ENCODE measurements at regions not wholly inside any gene's neighbourhood (a gene's known extent, or its start where the extent isn't known, plus 50 kb on each side); places are given as distances from the start of the nearest gene placed in this dataset.
A peak's percentile ranks its signal among the peaks of the same experiment; 100 is the strongest.

- no peak for ATAC-seq
- no peaks in the 10 kb centered on the region for H3K27me3 ChIP-seq (ENCODE audit: control insufficient read depth, insufficient read depth, low read length)
- in situ Hi-C loops (cut with HindIII; ENCODE audit: low pct_unique_long_range_greater_than_20kb, low sequenced_read_pairs) (no loop called here), intact Hi-C loops (cut with micrococcal nuclease; ENCODE audit: unreplicated experiment) (loop anchor here (5.0 kb wide), 1 partner anchor 57 kb away; a partner anchor contains a TSS)
- no TSS peak for BruUV-seq (replicated peaks)
- peak overlapping the region; percentile 98 for H3K27ac ChIP-seq (ENCODE audit: low read length)
- TF ChIP-seq CTCF (IDR thresholded peaks at IDR 0.05) (no peak), POLR2AphosphoS5 (IDR thresholded peaks at IDR 0.05; ENCODE audit: low read depth, low read length) (no peak), REST (IDR thresholded peaks at IDR 0.05; ENCODE audit: insufficient read depth in 1 of 2, low read depth in 2 of 2, low read length in 1 of 2) (no peak), TCF7L2 (IDR thresholded peaks at IDR 0.05; ENCODE audit: low read depth, low read length) (no peak), SIN3A (IDR thresholded peaks at IDR 0.05; ENCODE audit: borderline replicate concordance, insufficient read depth, low read depth, low read length) (no peak)
- H3K4me1 ChIP-seq (ENCODE audit: control insufficient read depth, insufficient read depth, low read length): peaks cover 14% of the 10 kb centered on the region
- H3K36me3 ChIP-seq (ENCODE audit: control insufficient read depth, insufficient read depth, low read length): no peaks in the 10 kb centered on the region
- no peaks in the 10 kb centered on the region for H3K9me3 ChIP-seq (ENCODE audit: control insufficient read depth, insufficient read depth, low read depth, low read length)
- ChIA-PET CTCF (no interaction called here), POLR2A (interaction anchor here (0.6 to 3.8 kb wide), 5 partner anchors 9 to 68 kb away, joined by 3 to 46 read pairs (median 16); a partner anchor contains a TSS)
- DNase-seq (ENCODE audit: low read depth, low spot score): no peak
- peak overlapping the region; percentile 75 to 78 for H3K4me3 ChIP-seq (ENCODE audit: low read depth in 2 of 2, low read length in 2 of 2)
Measured at GRCh38 chr6:26214803-26215584, 127.8 kb downstream of the HFE start.

GRCh38 chr6:26215585-26216358, 128.5 kb downstream of the HFE start:
- peak; percentile 50 for ATAC-seq
- Histone ChIP-seq H3K36me3 (ENCODE audit: control insufficient read depth, insufficient read depth, low read length) (no peaks in the 10 kb centered on the region), H3K27me3 (ENCODE audit: control insufficient read depth, insufficient read depth, low read length) (no peaks in the 10 kb centered on the region), H3K9me3 (ENCODE audit: control insufficient read depth, insufficient read depth, low read depth, low read length) (no peaks in the 10 kb centered on the region), H3K27ac (ENCODE audit: low read length) (peak overlapping the region; percentile 98), H3K4me3 (ENCODE audit: low read depth in 2 of 2, low read length in 2 of 2) (peak overlapping the region; percentile 75 to 78), H3K4me1 (ENCODE audit: control insufficient read depth, insufficient read depth, low read length) (peaks cover 21% of the 10 kb centered on the region)
- CTCF ChIA-PET: interaction anchor here (0.6 kb wide), 1 partner anchor 1036 kb away, joined by 3 read pairs; no protein-coding TSS in a partner anchor
- POLR2A ChIA-PET: interaction anchor here (0.6 to 3.8 kb wide), 16 partner anchors 9 to 1652 kb away, joined by 3 to 46 read pairs (median 9); a partner anchor contains a TSS
- intact Hi-C loops (cut with micrococcal nuclease; ENCODE audit: unreplicated experiment) (loop anchor here (2.0 to 5.0 kb wide), 2 partner anchors 57 to 69 kb away; a partner anchor contains a TSS), in situ Hi-C loops (cut with HindIII; ENCODE audit: low pct_unique_long_range_greater_than_20kb, low sequenced_read_pairs) (no loop called here)
- no TSS peak for BruUV-seq (replicated peaks)
- no peak for DNase-seq (ENCODE audit: low read depth, low spot score)
- TF ChIP-seq REST (IDR thresholded peaks at IDR 0.05; ENCODE audit: insufficient read depth in 1 of 2, low read depth in 2 of 2, low read length in 1 of 2) (no peak), POLR2AphosphoS5 (IDR thresholded peaks at IDR 0.05; ENCODE audit: low read depth, low read length) (peak; percentile 34; the same call in 1 of the 2 replicates)
